ENCODE measurements at regions not wholly inside any gene's neighbourhood (a gene's known extent, or its start where the extent isn't known, plus 50 kb on each side); places are given as distances from the start of the nearest gene placed in this dataset.
"Not testable (repeated sequence)": the region's sequence is repeated elsewhere in the genome, so short reads cannot be mapped to it uniquely, and the experiment has no call there.

DNA sequence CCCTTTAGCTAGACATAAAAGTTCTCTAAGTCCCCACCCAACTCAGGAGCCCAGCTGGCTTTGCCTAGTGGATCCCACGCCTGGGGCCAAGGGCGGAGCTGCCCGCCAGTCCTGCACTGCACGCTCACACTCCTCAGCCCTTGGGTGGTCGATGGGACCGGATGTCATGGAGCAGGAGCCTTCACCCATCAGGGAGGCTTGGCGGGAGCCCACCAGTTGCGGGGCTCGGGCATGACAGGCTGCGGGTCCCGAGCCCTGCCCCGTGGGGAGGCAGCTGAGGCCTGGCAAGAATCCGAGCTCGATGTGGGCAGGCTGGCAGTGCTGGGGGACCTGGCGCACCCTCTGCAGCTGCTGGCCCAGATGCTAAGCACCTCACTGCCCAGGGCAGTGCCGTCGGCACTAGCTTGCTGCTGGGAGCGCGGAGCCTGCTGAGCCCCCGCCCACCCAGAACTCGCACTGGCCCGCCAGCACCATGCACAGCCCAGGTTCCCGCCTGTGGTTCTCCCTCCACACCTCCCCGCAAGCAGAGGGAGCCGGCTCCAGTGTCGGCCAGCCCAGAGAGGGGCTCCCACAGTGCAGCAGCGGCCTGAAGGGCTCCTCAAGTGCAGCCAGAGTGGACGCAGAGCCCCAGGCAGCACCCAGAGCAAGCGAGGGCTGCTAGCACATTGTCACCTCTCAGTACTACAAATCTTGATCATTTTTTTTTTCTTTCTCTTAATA is 391.4 kb upstream of the NDN start:
- H3K4me1 Mint-ChIP-seq (ENCODE audit: low read depth) = no peaks in the 10 kb centered on the region
- no peak overlapping the region for H3K4me3 Mint-ChIP-seq
- no peak for TF ChIP-seq CTCF (IDR thresholded peaks at IDR 0.05)
- DNase-seq (no peak), ATAC-seq (ENCODE audit: poor library complexity) (no peak)
- H3K9me3 ChIP-seq (ENCODE audit: control insufficient read depth in 1 of 2, insufficient read depth in 1 of 2, low read length in 2 of 2) = peaks cover 0 to 14% of the 10 kb centered on the region in 2 experiments
- H3K27ac Mint-ChIP-seq = no peak overlapping the region
- POLR2A ChIA-PET = no interaction called here
- no peaks in the 10 kb centered on the region for H3K27me3 ChIP-seq (ENCODE audit: control insufficient read depth in 1 of 2, insufficient read depth in 2 of 2, low read length in 2 of 2)
- H3K4me1 ChIP-seq (ENCODE audit: insufficient read depth, low read length) = no peaks in the 10 kb centered on the region
- no peak overlapping the region for H3K4me3 ChIP-seq (ENCODE audit: low read length)
- peaks cover 9% of the 10 kb centered on the region for H3K9me3 Mint-ChIP-seq
- CTCF ChIA-PET = no interaction called here
- H3K27ac ChIP-seq (ENCODE audit: low read depth in 1 of 2, low read length in 2 of 2) = no peak overlapping the region
- intact Hi-C loops (cut with DNase I, micrococcal nuclease) = no loop called here
- H3K36me3 Mint-ChIP-seq (ENCODE audit: low read depth) = no peaks in the 10 kb centered on the region
- H3K27me3 Mint-ChIP-seq = no peaks in the 10 kb centered on the region
- no peaks in the 10 kb centered on the region for H3K36me3 ChIP-seq (ENCODE audit: insufficient read depth, low read length)

DNA sequence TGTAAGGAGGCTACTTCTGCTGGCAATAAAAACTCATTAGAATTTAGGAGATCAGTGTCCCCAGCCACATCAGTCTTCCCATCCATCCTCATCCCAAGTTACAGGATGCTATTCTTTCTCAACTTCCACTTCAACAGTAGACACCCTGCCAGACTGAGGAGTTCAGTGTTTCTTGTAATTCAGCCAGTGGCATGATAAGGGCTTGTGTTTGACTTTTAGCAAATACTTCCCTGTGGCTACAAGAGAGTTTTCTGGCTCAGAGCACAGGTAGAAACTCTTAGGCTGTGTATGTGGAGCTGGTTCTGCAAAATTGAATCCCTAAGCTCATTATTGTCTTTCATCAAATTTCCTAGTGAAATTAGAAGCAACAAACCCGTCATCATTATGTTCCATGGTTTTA is 401.8 kb upstream of the NDN start:
- H3K36me3 ChIP-seq (ENCODE audit: insufficient read depth, low read length); POLR2A ChIA-PET; H3K4me1 Mint-ChIP-seq (ENCODE audit: low read depth); H3K27me3 Mint-ChIP-seq; H3K27ac Mint-ChIP-seq; H3K4me1 ChIP-seq (ENCODE audit: insufficient read depth, low read length); H3K4me3 Mint-ChIP-seq; H3K27ac ChIP-seq (ENCODE audit: low read depth in 1 of 2, low read length in 2 of 2); CTCF ChIA-PET; H3K4me3 ChIP-seq (ENCODE audit: low read length); H3K36me3 Mint-ChIP-seq (ENCODE audit: low read depth); DNase-seq; H3K27me3 ChIP-seq (ENCODE audit: control insufficient read depth in 1 of 2, insufficient read depth in 2 of 2, low read length in 2 of 2); ATAC-seq (ENCODE audit: poor library complexity); intact Hi-C loops (cut with DNase I, micrococcal nuclease): not testable (repeated sequence)
- H3K9me3 ChIP-seq (ENCODE audit: control insufficient read depth in 1 of 2, insufficient read depth in 1 of 2, low read length in 2 of 2) = peaks cover 8 to 17% of the 10 kb centered on the region in 2 experiments
- H3K9me3 Mint-ChIP-seq = peaks cover 32% of the 10 kb centered on the region

DNA sequence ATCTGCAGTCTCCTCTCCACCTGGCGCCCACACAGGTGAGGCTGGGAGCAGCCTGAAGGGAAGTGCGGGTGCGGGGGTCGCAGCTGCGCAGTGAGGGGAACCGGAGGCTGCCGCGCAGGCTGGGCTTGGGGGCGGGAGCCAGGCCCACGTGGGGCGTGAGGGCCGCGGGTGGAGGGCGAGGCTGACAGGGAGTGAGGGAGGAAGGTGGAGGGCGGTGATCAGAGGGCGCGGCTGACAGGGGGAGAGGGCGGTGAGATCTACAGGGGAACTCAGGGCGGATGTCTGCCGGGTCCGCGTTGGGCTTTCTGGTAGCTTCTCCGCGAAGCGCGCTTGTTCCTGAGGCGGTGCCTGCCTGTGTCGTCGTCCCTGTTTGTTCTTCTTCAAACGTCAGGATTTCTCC is 414.4 kb upstream of the NDN start:
- H3K36me3 ChIP-seq (ENCODE audit: insufficient read depth, low read length); H3K4me1 Mint-ChIP-seq (ENCODE audit: low read depth); H3K27me3 ChIP-seq (ENCODE audit: control insufficient read depth in 1 of 2, insufficient read depth in 2 of 2, low read length in 2 of 2); POLR2A ChIA-PET; H3K36me3 Mint-ChIP-seq (ENCODE audit: low read depth); intact Hi-C loops (cut with DNase I, micrococcal nuclease); H3K27me3 Mint-ChIP-seq; H3K9me3 Mint-ChIP-seq; ATAC-seq (ENCODE audit: poor library complexity); H3K4me3 Mint-ChIP-seq; H3K4me1 ChIP-seq (ENCODE audit: insufficient read depth, low read length); H3K27ac ChIP-seq (ENCODE audit: low read depth in 1 of 2, low read length in 2 of 2); H3K4me3 ChIP-seq (ENCODE audit: low read length); H3K27ac Mint-ChIP-seq; CTCF ChIA-PET; DNase-seq: not testable (repeated sequence)
- H3K9me3 ChIP-seq (ENCODE audit: control insufficient read depth in 1 of 2, insufficient read depth in 1 of 2, low read length in 2 of 2) = peaks cover 0 to 11% of the 10 kb centered on the region in 2 experiments

DNA sequence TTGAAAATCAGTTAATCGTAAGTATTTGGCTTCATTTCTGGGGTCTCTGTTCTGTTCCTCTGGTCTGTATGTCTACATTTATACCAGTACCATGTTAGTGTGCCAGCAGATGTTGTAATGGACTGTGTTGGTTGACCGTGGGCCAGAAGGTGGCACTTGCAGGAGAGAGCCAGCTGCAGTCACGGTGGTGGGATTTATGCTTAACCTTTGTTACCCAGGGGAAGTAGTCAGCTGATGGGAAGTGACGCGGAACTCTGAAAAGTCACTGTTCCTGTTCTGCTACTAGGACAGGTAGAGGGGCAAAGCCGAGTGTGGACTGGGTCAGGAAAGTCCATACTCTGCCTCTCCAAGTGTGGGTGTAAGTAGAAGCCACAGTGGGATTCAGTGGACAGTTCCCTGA is 420.4 kb upstream of the NDN start:
- POLR2A ChIA-PET; H3K4me3 ChIP-seq (ENCODE audit: low read length); H3K4me1 ChIP-seq (ENCODE audit: insufficient read depth, low read length); intact Hi-C loops (cut with DNase I, micrococcal nuclease); H3K4me1 Mint-ChIP-seq (ENCODE audit: low read depth); H3K27ac ChIP-seq (ENCODE audit: low read depth in 1 of 2, low read length in 2 of 2); H3K9me3 Mint-ChIP-seq; H3K4me3 Mint-ChIP-seq; H3K27me3 Mint-ChIP-seq; DNase-seq; ATAC-seq (ENCODE audit: poor library complexity); CTCF ChIA-PET; H3K27me3 ChIP-seq (ENCODE audit: control insufficient read depth in 1 of 2, insufficient read depth in 2 of 2, low read length in 2 of 2); H3K36me3 Mint-ChIP-seq (ENCODE audit: low read depth); H3K9me3 ChIP-seq (ENCODE audit: control insufficient read depth in 1 of 2, insufficient read depth in 1 of 2, low read length in 2 of 2); H3K36me3 ChIP-seq (ENCODE audit: insufficient read depth, low read length); H3K27ac Mint-ChIP-seq: not testable (repeated sequence)

GRCh38 chr15:24107948-24108347 is 420.8 kb upstream of the NDN start:
- H3K27me3 ChIP-seq (ENCODE audit: control insufficient read depth in 1 of 2, insufficient read depth in 2 of 2, low read length in 2 of 2); H3K27me3 Mint-ChIP-seq; H3K4me1 Mint-ChIP-seq (ENCODE audit: low read depth); H3K4me3 ChIP-seq (ENCODE audit: low read length); H3K27ac Mint-ChIP-seq; H3K9me3 Mint-ChIP-seq; ATAC-seq (ENCODE audit: poor library complexity); H3K36me3 Mint-ChIP-seq (ENCODE audit: low read depth); intact Hi-C loops (cut with DNase I, micrococcal nuclease); H3K36me3 ChIP-seq (ENCODE audit: insufficient read depth, low read length); CTCF ChIA-PET; H3K27ac ChIP-seq (ENCODE audit: low read depth in 1 of 2, low read length in 2 of 2); H3K9me3 ChIP-seq (ENCODE audit: control insufficient read depth in 1 of 2, insufficient read depth in 1 of 2, low read length in 2 of 2); DNase-seq; H3K4me3 Mint-ChIP-seq; POLR2A ChIA-PET; H3K4me1 ChIP-seq (ENCODE audit: insufficient read depth, low read length): not testable (repeated sequence)

- H3K36me3 Mint-ChIP-seq (ENCODE audit: low read depth); intact Hi-C loops (cut with DNase I, micrococcal nuclease); H3K4me1 ChIP-seq (ENCODE audit: insufficient read depth, low read length); POLR2A ChIA-PET; CTCF ChIA-PET; H3K27me3 ChIP-seq (ENCODE audit: control insufficient read depth in 1 of 2, insufficient read depth in 2 of 2, low read length in 2 of 2); H3K27ac ChIP-seq (ENCODE audit: low read depth in 1 of 2, low read length in 2 of 2); H3K27ac Mint-ChIP-seq; H3K4me3 ChIP-seq (ENCODE audit: low read length); ATAC-seq (ENCODE audit: poor library complexity); H3K4me3 Mint-ChIP-seq; DNase-seq; H3K9me3 ChIP-seq (ENCODE audit: control insufficient read depth in 1 of 2, insufficient read depth in 1 of 2, low read length in 2 of 2); H3K36me3 ChIP-seq (ENCODE audit: insufficient read depth, low read length); H3K4me1 Mint-ChIP-seq (ENCODE audit: low read depth); H3K27me3 Mint-ChIP-seq: not testable (repeated sequence)
- H3K9me3 Mint-ChIP-seq = peaks cover 12% of the 10 kb centered on the region
Observed at GRCh38 chr15:24108349-24108748, 421.2 kb upstream of the NDN start.

GRCh38 chr15:24139622-24140021 is 452.5 kb upstream of the NDN start:
- DNase-seq; POLR2A ChIA-PET; H3K27me3 ChIP-seq (ENCODE audit: control insufficient read depth in 1 of 2, insufficient read depth in 2 of 2, low read length in 2 of 2); H3K36me3 ChIP-seq (ENCODE audit: insufficient read depth, low read length); H3K36me3 Mint-ChIP-seq (ENCODE audit: low read depth); H3K4me3 Mint-ChIP-seq; H3K4me1 ChIP-seq (ENCODE audit: insufficient read depth, low read length); H3K4me3 ChIP-seq (ENCODE audit: low read length); intact Hi-C loops (cut with DNase I, micrococcal nuclease); H3K9me3 ChIP-seq (ENCODE audit: control insufficient read depth in 1 of 2, insufficient read depth in 1 of 2, low read length in 2 of 2); H3K27me3 Mint-ChIP-seq; ATAC-seq (ENCODE audit: poor library complexity); H3K27ac ChIP-seq (ENCODE audit: low read depth in 1 of 2, low read length in 2 of 2); H3K9me3 Mint-ChIP-seq; H3K27ac Mint-ChIP-seq; H3K4me1 Mint-ChIP-seq (ENCODE audit: low read depth); CTCF ChIA-PET: not testable (repeated sequence)
